Smooth muscle cell (in vitro differentiated cells): ENCODE measurements at regions not wholly inside any gene's neighbourhood (a gene's known extent, or its start where the extent isn't known, plus 50 kb on each side); places are given as distances from the start of the nearest gene placed in this dataset.

Experiments used
- DNase-seq: peaks from one replicate; lab custom pipeline; 2025; ENCODE audit not compliant: unreplicated experiment; lab: John Stamatoyannopoulos, UW
- H2AFZ ChIP-seq: fragments of 200-600 bp; sonication (generic); 2 replicates; pipeline ENCODE4 v1.6.0; 2016; ENCODE audit warnings: antibody characterized with exemption, low read depth, mild to moderate bottlenecking
- H3F3A ChIP-seq: fragments of 200-600 bp; sonication (generic); 2 replicates; pipeline ENCODE4 v1.6.0; 2017; ENCODE audit warnings: antibody characterized with exemption, low read depth
- H3K27ac ChIP-seq: fragments of 200-600 bp; sonication (generic); 2 replicates; pipeline ENCODE4 v1.5.1; 2016; ENCODE audit warnings: low read depth, mild to moderate bottlenecking
- H3K27me3 ChIP-seq: fragments of 200-600 bp; sonication (generic); 2 replicates; pipeline ENCODE4 v1.6.1; 2016; ENCODE audit warnings: low read depth, mild to moderate bottlenecking
- H3K36me3 ChIP-seq: fragments of 200-600 bp; sonication (generic); 2 replicates; pipeline ENCODE4 v1.5.1; 2016; ENCODE audit warnings: low read depth
- H3K4me1 ChIP-seq: fragments of 200-600 bp; sonication (generic); 2 replicates; pipeline ENCODE4 v1.5.1; 2016; ENCODE audit warnings: low read depth
- H3K4me2 ChIP-seq: fragments of 200-600 bp; sonication (generic); 2 replicates; pipeline ENCODE4 v1.6.0; 2016; ENCODE audit warnings: mild to moderate bottlenecking
- H3K4me3 ChIP-seq: fragments of 200-600 bp; sonication (generic); 2 replicates; pipeline ENCODE4 v1.5.1; 2016; ENCODE audit warnings: mild to moderate bottlenecking
- H3K79me2 ChIP-seq: fragments of 200-600 bp; sonication (generic); 2 replicates; pipeline ENCODE4 v1.6.0; 2016; ENCODE audit warnings: low read depth, mild to moderate bottlenecking
- H3K9ac ChIP-seq: fragments of 200-600 bp; sonication (generic); 2 replicates; pipeline ENCODE4 v1.6.0; 2016; ENCODE audit warnings: low read depth
- H3K9me3 ChIP-seq: fragments of 200-600 bp; sonication (generic); replicated peaks from 2 replicates; pipeline ENCODE4 v1.5.1; 2016; ENCODE audit warnings: low read depth
- H4K20me1 ChIP-seq: fragments of 200-600 bp; sonication (generic); 2 replicates; pipeline ENCODE4 v1.6.0; 2016; ENCODE audit warnings: low read depth
- WGBS: methylation state at CpG from one replicate; pipeline ENCODE4 v1.1.7; 2016; ENCODE audit warnings: low lambda C conversion rate; 5-methylcytosine and 5-hydroxymethylcytosine counted together
- TF ChIP-seq, protein P1 (sequence below): fragments of 200-600 bp; sonication (generic); IDR thresholded peaks from 2 replicates; pipeline ENCODE4 v1.5.1; 2017; ENCODE audit warnings: borderline replicate concordance, mild to moderate bottlenecking, antibody characterized with exemption; ENCODE audit not compliant: insufficient read depth, poor library complexity, severe bottlenecking

DNA sequence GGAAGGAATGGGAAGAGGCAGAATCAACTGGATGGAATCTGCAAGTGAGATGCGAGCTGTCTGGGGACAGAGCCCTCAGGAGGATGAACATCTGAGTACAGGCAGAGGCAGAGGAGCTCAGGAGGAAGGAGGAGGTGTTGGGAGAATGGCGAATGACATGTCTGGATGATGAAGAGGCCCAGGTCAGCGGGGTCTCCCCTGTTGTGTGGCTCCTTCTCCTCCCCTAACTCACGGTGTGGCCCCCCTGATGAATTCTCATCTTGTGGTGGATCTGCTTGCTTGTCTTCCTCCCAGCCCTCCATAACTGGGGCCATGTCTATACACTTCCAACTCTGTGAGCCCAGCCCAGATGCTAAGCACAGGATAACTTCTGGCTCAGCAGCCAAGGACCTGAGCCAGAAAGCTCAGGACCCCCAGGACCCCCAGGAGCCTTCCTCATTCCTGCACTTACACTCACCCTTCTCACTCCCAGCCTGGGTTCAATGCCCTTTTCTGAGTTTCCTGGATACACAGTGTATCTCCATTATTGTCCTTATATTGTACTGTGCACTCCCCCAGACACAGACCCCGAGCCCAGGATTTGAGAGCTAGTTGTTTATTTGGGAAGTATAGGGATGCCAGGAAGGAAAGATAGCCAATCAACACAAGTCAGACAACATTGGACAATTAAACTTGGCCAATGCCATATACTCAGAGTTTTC, 678.6 kb upstream of the HS6ST1 start:
- no peaks in the 10 kb centered on the region for H3K4me1 ChIP-seq
- no peak overlapping the region for H3K27ac ChIP-seq
- H3F3A ChIP-seq = no peaks in the 10 kb centered on the region
- no peaks in the 10 kb centered on the region for H4K20me1 ChIP-seq
- H2AFZ ChIP-seq = no peak overlapping the region
- WGBS = 78% methylated on average over 5 of the region's 5 CpGs
- no peak overlapping the region for H3K9ac ChIP-seq
- no peak for DNase-seq
- no peaks in the 10 kb centered on the region for H3K79me2 ChIP-seq
- H3K36me3 ChIP-seq = no peaks in the 10 kb centered on the region
- H3K4me3 ChIP-seq = no peak overlapping the region
- TF ChIP-seq, protein P1, sequence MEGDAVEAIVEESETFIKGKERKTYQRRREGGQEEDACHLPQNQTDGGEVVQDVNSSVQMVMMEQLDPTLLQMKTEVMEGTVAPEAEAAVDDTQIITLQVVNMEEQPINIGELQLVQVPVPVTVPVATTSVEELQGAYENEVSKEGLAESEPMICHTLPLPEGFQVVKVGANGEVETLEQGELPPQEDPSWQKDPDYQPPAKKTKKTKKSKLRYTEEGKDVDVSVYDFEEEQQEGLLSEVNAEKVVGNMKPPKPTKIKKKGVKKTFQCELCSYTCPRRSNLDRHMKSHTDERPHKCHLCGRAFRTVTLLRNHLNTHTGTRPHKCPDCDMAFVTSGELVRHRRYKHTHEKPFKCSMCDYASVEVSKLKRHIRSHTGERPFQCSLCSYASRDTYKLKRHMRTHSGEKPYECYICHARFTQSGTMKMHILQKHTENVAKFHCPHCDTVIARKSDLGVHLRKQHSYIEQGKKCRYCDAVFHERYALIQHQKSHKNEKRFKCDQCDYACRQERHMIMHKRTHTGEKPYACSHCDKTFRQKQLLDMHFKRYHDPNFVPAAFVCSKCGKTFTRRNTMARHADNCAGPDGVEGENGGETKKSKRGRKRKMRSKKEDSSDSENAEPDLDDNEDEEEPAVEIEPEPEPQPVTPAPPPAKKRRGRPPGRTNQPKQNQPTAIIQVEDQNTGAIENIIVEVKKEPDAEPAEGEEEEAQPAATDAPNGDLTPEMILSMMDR = no peak
- H3K27me3 ChIP-seq = no peaks in the 10 kb centered on the region
- H3K4me2 ChIP-seq = no peak overlapping the region
- H3K9me3 ChIP-seq = no peaks in the 10 kb centered on the region

DNA sequence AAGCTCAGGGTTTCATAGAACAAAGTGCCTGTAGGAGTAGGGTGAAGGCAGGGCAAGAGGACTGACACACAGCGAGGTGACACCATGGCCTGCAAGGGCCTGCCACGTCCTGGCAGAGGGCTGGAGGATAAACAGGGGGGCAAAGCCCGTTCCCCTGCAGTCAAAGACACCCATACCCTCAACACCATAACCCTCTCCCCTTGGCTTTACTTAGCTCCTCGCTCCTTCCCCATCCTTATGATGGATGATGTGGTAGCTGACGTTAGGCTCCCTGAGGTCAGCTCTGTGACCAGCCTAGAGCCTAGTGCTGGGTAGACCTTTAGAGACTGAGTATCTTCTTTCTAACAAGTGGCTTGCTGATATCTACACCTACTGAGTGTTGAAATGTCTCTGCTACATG, 683.3 kb upstream of the HS6ST1 start:
- H3K4me3 ChIP-seq = no peak overlapping the region
- no peak overlapping the region for H2AFZ ChIP-seq
- H3K4me1 ChIP-seq = no peaks in the 10 kb centered on the region
- H3K36me3 ChIP-seq = no peaks in the 10 kb centered on the region
- no peak overlapping the region for H3K9ac ChIP-seq
- no peak overlapping the region for H3K4me2 ChIP-seq
- H3K79me2 ChIP-seq = no peaks in the 10 kb centered on the region
- no peaks in the 10 kb centered on the region for H3F3A ChIP-seq
- H3K9me3 ChIP-seq = no peaks in the 10 kb centered on the region
- H3K27ac ChIP-seq = no peak overlapping the region
- TF ChIP-seq, protein P1 = no peak
- H4K20me1 ChIP-seq = no peaks in the 10 kb centered on the region
- 88% methylated on average over 5 of the region's 5 CpGs for WGBS
- no peak for DNase-seq
- no peaks in the 10 kb centered on the region for H3K27me3 ChIP-seq

DNA sequence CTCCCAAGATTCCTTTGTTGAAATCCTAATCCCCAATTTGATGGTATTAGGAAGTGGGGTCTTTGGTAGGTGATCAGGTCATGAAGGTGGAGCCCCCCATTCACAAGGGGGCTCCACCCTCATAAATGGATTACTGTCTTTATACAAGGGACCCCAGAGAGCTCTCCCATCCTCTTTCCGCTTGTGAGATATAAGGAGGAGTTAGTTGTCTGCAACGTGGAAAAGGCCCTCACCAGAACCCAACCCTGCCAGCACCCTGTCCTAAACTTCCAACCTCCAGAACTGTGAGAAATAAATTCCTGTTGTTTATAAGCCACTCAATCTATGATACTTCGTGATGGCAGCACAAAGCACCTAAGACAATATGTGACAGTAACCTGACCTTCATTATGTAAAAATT, 684.1 kb upstream of the HS6ST1 start:
- Histone ChIP-seq H3F3A (no peaks in the 10 kb centered on the region), H3K79me2 (no peaks in the 10 kb centered on the region), H3K27me3 (no peaks in the 10 kb centered on the region), H4K20me1 (no peaks in the 10 kb centered on the region), H3K9ac (no peak overlapping the region), H3K27ac (no peak overlapping the region), H3K4me3 (no peak overlapping the region), H3K36me3 (no peaks in the 10 kb centered on the region), H3K4me1 (no peaks in the 10 kb centered on the region), H2AFZ (no peak overlapping the region), H3K9me3 (no peaks in the 10 kb centered on the region), H3K4me2 (no peak overlapping the region)
- 86% methylated on average over 3 of the region's 3 CpGs for WGBS
- no peak for DNase-seq
- TF ChIP-seq, protein P1 = no peak

DNA sequence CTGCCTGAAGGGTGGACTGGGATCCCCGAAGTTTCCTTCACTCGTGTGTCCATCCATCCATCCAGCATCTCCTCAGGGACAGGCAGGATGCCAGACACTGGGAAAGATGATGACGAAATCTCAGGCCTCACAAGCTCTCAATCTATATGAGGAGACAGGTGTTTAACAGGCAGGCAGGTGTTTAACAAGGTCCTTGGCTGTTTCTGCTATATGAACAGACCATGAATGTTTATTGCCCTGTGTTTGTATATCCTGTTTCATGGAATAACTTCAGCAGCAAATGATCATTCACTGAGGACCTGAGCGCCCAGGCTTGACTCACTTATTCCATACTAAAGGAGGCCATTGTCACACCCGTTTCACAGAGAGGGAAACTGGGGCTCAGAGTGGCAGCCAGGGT, 685.8 kb upstream of the HS6ST1 start:
- Histone ChIP-seq H3K4me3 (no peak overlapping the region), H3K4me2 (no peak overlapping the region), H3K9ac (no peak overlapping the region), H3K9me3 (no peaks in the 10 kb centered on the region), H3K27ac (no peak overlapping the region), H3K36me3 (no peaks in the 10 kb centered on the region), H2AFZ (no peak overlapping the region), H3K4me1 (no peaks in the 10 kb centered on the region), H3F3A (no peaks in the 10 kb centered on the region), H3K27me3 (no peaks in the 10 kb centered on the region), H3K79me2 (no peaks in the 10 kb centered on the region), H4K20me1 (no peaks in the 10 kb centered on the region)
- 74% methylated on average over 5 of the region's 5 CpGs for WGBS
- TF ChIP-seq, protein P1 = no peak
- DNase-seq = no peak
